Panc1 (cell line): ENCODE measurements at regions not wholly inside any gene's neighbourhood (a gene's known extent, or its start where the extent isn't known, plus 50 kb on each side); places are given as distances from the start of the nearest gene placed in this dataset.

Source experiments
- ATAC-seq: fragments of 200-7000 bp; cut with Tn5 transposase; 2 replicates; pipeline ENCODE4 v1.9.1; 2020; ENCODE audit warnings: mild to moderate bottlenecking, moderate library complexity
- BruUV-seq: library from RNA; stranded (reverse); fragments of 400-500 nt; replicated peaks from 2 replicates; lab custom pipeline; 2021; lab: Mats Ljungman, UMichigan
- CTCF ChIA-PET: fragments of 300-600 bp; sonication (Branson Sonifier 250); formaldehyde crosslinking; loops from one replicate; lab custom pipeline; 2022; ENCODE audit warnings: antibody characterized with exemption; lab: Charles Lee
- POLR2A ChIA-PET: fragments of 300-600 bp; sonication (Branson Sonifier 250); formaldehyde crosslinking; loops from one replicate; lab custom pipeline; 2022; ENCODE audit warnings: antibody characterized with exemption; lab: Charles Lee
- DNase-seq: peaks from one replicate; pipeline ENCODE4 v3.0.0-alpha.2; 2010; ENCODE audit warnings: low read depth, low spot score
- H3K27ac ChIP-seq: 2 replicates; pipeline ENCODE4 v1.5.1; 2011; ENCODE audit warnings: mild to moderate bottlenecking, low read length, inconsistent platforms
- H3K27me3 ChIP-seq: fragments of 200-500 bp; sonication (Bioruptor generic); 2 replicates; pipeline ENCODE4 v1.6.0; 2014; ENCODE audit warnings: low read length, inconsistent platforms; ENCODE audit not compliant: control insufficient read depth, insufficient read depth
- H3K36me3 ChIP-seq: fragments of 200-500 bp; sonication (Bioruptor generic); 2 replicates; pipeline ENCODE4 v1.5.1; 2014; ENCODE audit warnings: inconsistent platforms, mild to moderate bottlenecking, low read length, moderate library complexity; ENCODE audit not compliant: control insufficient read depth, insufficient read depth
- H3K4me1 ChIP-seq: 2 replicates; pipeline ENCODE4 v1.5.1; 2011; ENCODE audit warnings: inconsistent platforms, mild to moderate bottlenecking, low read length, moderate library complexity; ENCODE audit not compliant: control insufficient read depth, insufficient read depth
- H3K4me3 ChIP-seq, 2 experiments: 2 replicates each; pipeline ENCODE4 v1.5.1; 2011 to 2012; ENCODE audit warnings: low read depth in 2 of 2, low read length in 2 of 2, mild to moderate bottlenecking in 2 of 2, inconsistent platforms in 1 of 2, moderate library complexity in 1 of 2
- H3K9me3 ChIP-seq: fragments of 200-500 bp; sonication (Bioruptor generic); 2 replicates; pipeline ENCODE4 v1.5.1; 2014; ENCODE audit warnings: low read depth, mild to moderate bottlenecking, inconsistent platforms, low read length, moderate library complexity; ENCODE audit not compliant: control insufficient read depth, insufficient read depth
- POLR2AphosphoS5 ChIP-seq: IDR thresholded peaks from 2 replicates; pipeline ENCODE4 v1.6.1; 2012; ENCODE audit warnings: mild to moderate bottlenecking, low read depth, low read length, moderate library complexity
- SIN3A ChIP-seq: IDR thresholded peaks from 2 replicates; pipeline ENCODE4 v1.6.1; 2012; ENCODE audit warnings: low read depth, mild to moderate bottlenecking, low read length, moderate library complexity, borderline replicate concordance; ENCODE audit not compliant: insufficient read depth
- TCF7L2 ChIP-seq: IDR thresholded peaks from 2 replicates; pipeline ENCODE4 v1.6.1; 2011; ENCODE audit warnings: mild to moderate bottlenecking, low read depth, low read length, inconsistent platforms
- in situ Hi-C: cut with HindIII; loops from 2 replicates; pipeline ENCODE4 v1.10.0; 2016; ENCODE audit warnings: low sequenced_read_pairs, low pct_unique_long_range_greater_than_20kb
- intact Hi-C: fragments of 100-400 bp; cut with micrococcal nuclease; formaldehyde crosslinking; loops from one replicate; pipeline ENCODE4 v1.10.0; 2022; ENCODE audit not compliant: unreplicated experiment
- TF ChIP-seq, protein P1 (sequence below): fragments of 450-650 bp; IDR thresholded peaks from 2 replicates; pipeline ENCODE4 v1.5.1; 2017; ENCODE audit warnings: mild to moderate bottlenecking
- TF ChIP-seq, protein P2 (sequence below), 2 experiments: IDR thresholded peaks; 2 replicates each; pipeline ENCODE4 v1.6.1; 2011 to 2012; ENCODE audit warnings: low read depth in 2 of 2, control low read depth in 1 of 2, low read length in 1 of 2, mild to moderate bottlenecking in 1 of 2, moderate library complexity in 1 of 2; ENCODE audit not compliant: insufficient read depth in 1 of 2

DNA sequence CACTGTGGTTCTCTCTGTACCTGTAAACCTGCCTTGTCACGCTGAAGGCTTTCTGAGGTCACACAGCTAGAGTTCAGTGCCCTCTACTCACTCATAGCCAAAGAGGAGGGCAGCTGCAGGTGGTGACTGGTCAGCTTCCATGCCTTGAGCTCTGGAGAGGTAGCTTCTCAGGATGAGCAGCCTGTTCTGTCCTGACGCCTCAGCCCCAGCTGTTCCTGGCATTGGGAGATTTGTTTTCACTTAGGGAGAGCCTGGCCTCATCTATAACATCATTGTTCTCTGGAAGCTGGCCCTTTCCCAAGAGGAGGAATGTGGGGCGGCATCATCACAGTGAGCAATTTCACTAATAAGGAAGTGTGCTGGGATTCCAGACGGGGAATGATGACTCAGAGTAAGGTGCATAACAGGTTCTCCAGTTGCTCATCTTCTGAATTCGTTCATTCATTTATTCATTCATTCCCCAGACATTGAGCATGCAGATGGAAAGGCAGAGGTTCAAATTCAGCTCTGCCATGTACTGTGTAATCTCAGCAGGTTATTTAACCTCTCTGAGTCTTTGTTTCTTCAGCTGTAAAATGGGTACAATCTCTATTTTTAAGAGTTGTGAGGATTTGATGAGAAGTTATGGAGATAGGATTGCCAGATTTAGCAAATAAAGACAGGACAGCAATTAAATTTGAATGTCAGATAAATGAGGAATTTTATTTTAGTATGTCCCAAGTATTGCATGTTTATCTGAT, 255.8 kb upstream of the CRY1 start:
- BruUV-seq, result no TSS peak
- intact Hi-C loops (no loop called here), in situ Hi-C loops (no loop called here)
- no peaks in the 10 kb centered on the region for H3K9me3 ChIP-seq
- no peak overlapping the region for H3K27ac ChIP-seq
- CTCF ChIA-PET, result no interaction called here
- no peak overlapping the region for H3K4me3 ChIP-seq
- DNase-seq (peak; percentile 27), ATAC-seq (no peak)
- TF ChIP-seq SIN3A (no peak), TCF7L2 (no peak), POLR2AphosphoS5 (no peak)
- TF ChIP-seq, protein P1, sequence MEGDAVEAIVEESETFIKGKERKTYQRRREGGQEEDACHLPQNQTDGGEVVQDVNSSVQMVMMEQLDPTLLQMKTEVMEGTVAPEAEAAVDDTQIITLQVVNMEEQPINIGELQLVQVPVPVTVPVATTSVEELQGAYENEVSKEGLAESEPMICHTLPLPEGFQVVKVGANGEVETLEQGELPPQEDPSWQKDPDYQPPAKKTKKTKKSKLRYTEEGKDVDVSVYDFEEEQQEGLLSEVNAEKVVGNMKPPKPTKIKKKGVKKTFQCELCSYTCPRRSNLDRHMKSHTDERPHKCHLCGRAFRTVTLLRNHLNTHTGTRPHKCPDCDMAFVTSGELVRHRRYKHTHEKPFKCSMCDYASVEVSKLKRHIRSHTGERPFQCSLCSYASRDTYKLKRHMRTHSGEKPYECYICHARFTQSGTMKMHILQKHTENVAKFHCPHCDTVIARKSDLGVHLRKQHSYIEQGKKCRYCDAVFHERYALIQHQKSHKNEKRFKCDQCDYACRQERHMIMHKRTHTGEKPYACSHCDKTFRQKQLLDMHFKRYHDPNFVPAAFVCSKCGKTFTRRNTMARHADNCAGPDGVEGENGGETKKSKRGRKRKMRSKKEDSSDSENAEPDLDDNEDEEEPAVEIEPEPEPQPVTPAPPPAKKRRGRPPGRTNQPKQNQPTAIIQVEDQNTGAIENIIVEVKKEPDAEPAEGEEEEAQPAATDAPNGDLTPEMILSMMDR, result no peak
- TF ChIP-seq, protein P2, sequence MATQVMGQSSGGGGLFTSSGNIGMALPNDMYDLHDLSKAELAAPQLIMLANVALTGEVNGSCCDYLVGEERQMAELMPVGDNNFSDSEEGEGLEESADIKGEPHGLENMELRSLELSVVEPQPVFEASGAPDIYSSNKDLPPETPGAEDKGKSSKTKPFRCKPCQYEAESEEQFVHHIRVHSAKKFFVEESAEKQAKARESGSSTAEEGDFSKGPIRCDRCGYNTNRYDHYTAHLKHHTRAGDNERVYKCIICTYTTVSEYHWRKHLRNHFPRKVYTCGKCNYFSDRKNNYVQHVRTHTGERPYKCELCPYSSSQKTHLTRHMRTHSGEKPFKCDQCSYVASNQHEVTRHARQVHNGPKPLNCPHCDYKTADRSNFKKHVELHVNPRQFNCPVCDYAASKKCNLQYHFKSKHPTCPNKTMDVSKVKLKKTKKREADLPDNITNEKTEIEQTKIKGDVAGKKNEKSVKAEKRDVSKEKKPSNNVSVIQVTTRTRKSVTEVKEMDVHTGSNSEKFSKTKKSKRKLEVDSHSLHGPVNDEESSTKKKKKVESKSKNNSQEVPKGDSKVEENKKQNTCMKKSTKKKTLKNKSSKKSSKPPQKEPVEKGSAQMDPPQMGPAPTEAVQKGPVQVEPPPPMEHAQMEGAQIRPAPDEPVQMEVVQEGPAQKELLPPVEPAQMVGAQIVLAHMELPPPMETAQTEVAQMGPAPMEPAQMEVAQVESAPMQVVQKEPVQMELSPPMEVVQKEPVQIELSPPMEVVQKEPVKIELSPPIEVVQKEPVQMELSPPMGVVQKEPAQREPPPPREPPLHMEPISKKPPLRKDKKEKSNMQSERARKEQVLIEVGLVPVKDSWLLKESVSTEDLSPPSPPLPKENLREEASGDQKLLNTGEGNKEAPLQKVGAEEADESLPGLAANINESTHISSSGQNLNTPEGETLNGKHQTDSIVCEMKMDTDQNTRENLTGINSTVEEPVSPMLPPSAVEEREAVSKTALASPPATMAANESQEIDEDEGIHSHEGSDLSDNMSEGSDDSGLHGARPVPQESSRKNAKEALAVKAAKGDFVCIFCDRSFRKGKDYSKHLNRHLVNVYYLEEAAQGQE (IDR thresholded peaks at IDR 0.05; ENCODE audit: insufficient read depth in 1 of 2, low read depth in 2 of 2, low read length in 1 of 2), result no peak
- H3K36me3 ChIP-seq, result no peaks in the 10 kb centered on the region
- POLR2A ChIA-PET, result no interaction called here
- H3K27me3 ChIP-seq, result no peaks in the 10 kb centered on the region
- no peaks in the 10 kb centered on the region for H3K4me1 ChIP-seq

DNA sequence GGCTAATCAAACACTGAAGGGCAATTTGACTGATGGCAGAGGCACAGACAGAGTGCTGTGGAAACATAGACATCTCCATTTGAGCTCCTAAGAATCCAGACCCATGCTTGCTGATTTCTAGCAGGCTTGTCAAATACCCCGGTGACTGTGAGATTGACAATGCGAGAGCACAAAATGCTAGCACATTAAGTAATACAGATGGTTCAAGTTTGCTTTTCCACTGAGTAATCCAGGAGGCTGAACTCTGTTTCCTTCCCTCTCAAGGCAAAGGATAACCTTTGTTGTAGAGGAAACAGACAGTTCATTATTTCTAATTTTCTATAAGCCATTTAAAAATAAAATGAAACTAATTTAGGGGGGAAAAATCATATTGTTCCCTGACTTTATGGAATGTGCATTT, 256.5 kb upstream of the CRY1 start:
- H3K4me1 ChIP-seq, result no peaks in the 10 kb centered on the region
- CTCF ChIA-PET, result no interaction called here
- no peak for DNase-seq
- in situ Hi-C loops, result no loop called here
- TF ChIP-seq SIN3A, result no peak
- TF ChIP-seq, protein P1, result no peak
- TF ChIP-seq, protein P2 (IDR thresholded peaks at IDR 0.05; ENCODE audit: insufficient read depth in 1 of 2, low read depth in 2 of 2, low read length in 1 of 2), result no peak
- TF ChIP-seq TCF7L2, result no peak
- no peak for TF ChIP-seq POLR2AphosphoS5
- H3K9me3 ChIP-seq, result no peaks in the 10 kb centered on the region
- no peaks in the 10 kb centered on the region for H3K36me3 ChIP-seq
- no peaks in the 10 kb centered on the region for H3K27me3 ChIP-seq
- ATAC-seq, result no peak
- intact Hi-C loops, result no loop called here
- H3K4me3 ChIP-seq, result no peak overlapping the region
- H3K27ac ChIP-seq, result no peak overlapping the region
- POLR2A ChIA-PET, result no interaction called here
- no TSS peak for BruUV-seq
